SK-N-SH (cell line): ENCODE measurements at regions not wholly inside any gene's neighbourhood (a gene's known extent, or its start where the extent isn't known, plus 50 kb on each side); places are given as distances from the start of the nearest gene placed in this dataset.

Experiments used
- MAX ChIP-seq: IDR thresholded peaks from 2 replicates; pipeline ENCODE4 v1.4.0; 2012; ENCODE audit warnings: low read depth
- NRF1 ChIP-seq: IDR thresholded peaks from 2 replicates; pipeline ENCODE4 v1.6.1; 2012; ENCODE audit warnings: low read depth, mild to moderate bottlenecking, low read length
- REST ChIP-seq: IDR thresholded peaks from 2 replicates; pipeline ENCODE4 v1.6.1; 2012; ENCODE audit warnings: mild to moderate bottlenecking, low read depth, low read length, moderate library complexity
- RFX5 ChIP-seq: IDR thresholded peaks from 2 replicates; pipeline ENCODE4 v1.6.1; 2012; ENCODE audit warnings: mild to moderate bottlenecking, improper control_type of control experiment, low read length
- TAF1 ChIP-seq: IDR thresholded peaks from 2 replicates; pipeline ENCODE4 v1.6.1; 2012; ENCODE audit warnings: low read depth, mild to moderate bottlenecking, low read length, moderate library complexity, borderline replicate concordance
- TF ChIP-seq, protein P1 (sequence below): fragments of 200-600 bp; sonication (generic); IDR thresholded peaks from 2 replicates; pipeline ENCODE4 v1.6.1; 2017; ENCODE audit warnings: antibody characterized with exemption, mild to moderate bottlenecking, moderate library complexity

DNA sequence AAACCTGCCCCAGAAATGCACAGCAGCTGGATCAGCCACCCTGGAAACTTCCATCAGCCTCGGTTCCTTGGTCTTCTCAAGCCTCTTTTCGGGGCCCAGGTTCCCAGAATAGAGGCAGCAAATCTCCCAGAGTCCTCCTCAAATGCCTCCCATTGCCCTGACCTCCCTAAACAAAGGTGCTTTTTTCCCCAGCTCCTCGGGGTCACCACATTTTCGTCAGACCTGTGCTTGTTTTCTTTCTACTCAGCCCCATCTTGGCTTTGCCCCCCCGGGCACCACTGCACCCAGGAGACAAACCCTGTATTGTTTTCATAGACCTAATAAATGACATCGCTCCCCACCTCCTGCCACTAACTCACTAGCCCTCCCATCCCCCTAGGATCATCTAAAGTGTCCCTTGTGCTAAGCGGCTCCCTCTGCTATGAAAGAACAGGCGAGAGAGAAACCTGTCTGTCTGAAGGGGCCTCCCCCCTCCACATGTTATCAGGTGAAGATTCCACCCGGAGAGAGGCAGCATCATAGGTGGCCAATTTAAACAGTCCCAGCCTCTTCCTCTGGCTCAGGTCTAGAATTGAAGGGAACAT, 451.1 kb downstream of the SOX9 start:
- TF ChIP-seq TAF1, result no peak
- no peak for TF ChIP-seq RFX5
- no peak for TF ChIP-seq NRF1
- TF ChIP-seq REST, result no peak
- TF ChIP-seq, protein P1, sequence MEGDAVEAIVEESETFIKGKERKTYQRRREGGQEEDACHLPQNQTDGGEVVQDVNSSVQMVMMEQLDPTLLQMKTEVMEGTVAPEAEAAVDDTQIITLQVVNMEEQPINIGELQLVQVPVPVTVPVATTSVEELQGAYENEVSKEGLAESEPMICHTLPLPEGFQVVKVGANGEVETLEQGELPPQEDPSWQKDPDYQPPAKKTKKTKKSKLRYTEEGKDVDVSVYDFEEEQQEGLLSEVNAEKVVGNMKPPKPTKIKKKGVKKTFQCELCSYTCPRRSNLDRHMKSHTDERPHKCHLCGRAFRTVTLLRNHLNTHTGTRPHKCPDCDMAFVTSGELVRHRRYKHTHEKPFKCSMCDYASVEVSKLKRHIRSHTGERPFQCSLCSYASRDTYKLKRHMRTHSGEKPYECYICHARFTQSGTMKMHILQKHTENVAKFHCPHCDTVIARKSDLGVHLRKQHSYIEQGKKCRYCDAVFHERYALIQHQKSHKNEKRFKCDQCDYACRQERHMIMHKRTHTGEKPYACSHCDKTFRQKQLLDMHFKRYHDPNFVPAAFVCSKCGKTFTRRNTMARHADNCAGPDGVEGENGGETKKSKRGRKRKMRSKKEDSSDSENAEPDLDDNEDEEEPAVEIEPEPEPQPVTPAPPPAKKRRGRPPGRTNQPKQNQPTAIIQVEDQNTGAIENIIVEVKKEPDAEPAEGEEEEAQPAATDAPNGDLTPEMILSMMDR, result no peak
- TF ChIP-seq MAX, result no peak
